ENCODE measurements at regions not wholly inside any gene's neighbourhood (a gene's known extent, or its start where the extent isn't known, plus 50 kb on each side); places are given as distances from the start of the nearest gene placed in this dataset.

- Histone ChIP-seq H3K79me2 (ENCODE audit: insufficient read depth, low read depth) (no peaks in the 10 kb centered on the region), H2AFZ (ENCODE audit: low read depth) (no peak overlapping the region), H3K9ac (no peak overlapping the region), H3K4me3 (IDR thresholded peaks at IDR 0.05; ENCODE audit: insufficient read depth, low read depth, low read length) (no peak overlapping the region), H3K4me2 (no peak overlapping the region), H4K20me1 (ENCODE audit: insufficient read depth) (no peaks in the 10 kb centered on the region), H3K4me1 (ENCODE audit: low read depth, poor library complexity, severe bottlenecking) (no peaks in the 10 kb centered on the region), H3K36me3 (ENCODE audit: insufficient read depth) (no peaks in the 10 kb centered on the region), H3K27ac (no peak overlapping the region), H3K27me3 (ENCODE audit: insufficient read depth, low read depth) (no peaks in the 10 kb centered on the region)
- TF ChIP-seq CTCF (conservative IDR thresholded peaks at IDR 0.05; ENCODE audit: low read depth, low read length): no peak
Observed at GRCh38 chr18:40215979-40216378, 1739.1 kb upstream of the PIK3C3 start.

GRCh38 chr18:40210696-40211095, 1744.3 kb upstream of the PIK3C3 start:
- Histone ChIP-seq H3K27me3 (ENCODE audit: insufficient read depth, low read depth) (no peaks in the 10 kb centered on the region), H3K4me1 (ENCODE audit: low read depth, poor library complexity, severe bottlenecking) (no peaks in the 10 kb centered on the region)
- no peak for TF ChIP-seq CTCF (conservative IDR thresholded peaks at IDR 0.05; ENCODE audit: low read depth, low read length)

GRCh38 chr18:40208958-40209357, 1746.1 kb upstream of the PIK3C3 start:
- Histone ChIP-seq H3K27ac (no peak overlapping the region), H4K20me1 (ENCODE audit: insufficient read depth) (no peaks in the 10 kb centered on the region), H3K4me3 (IDR thresholded peaks at IDR 0.05; ENCODE audit: insufficient read depth, low read depth, low read length) (no peak overlapping the region), H3K79me2 (ENCODE audit: insufficient read depth, low read depth) (no peaks in the 10 kb centered on the region), H3K4me2 (no peak overlapping the region), H2AFZ (ENCODE audit: low read depth) (no peak overlapping the region), H3K27me3 (ENCODE audit: insufficient read depth, low read depth) (no peaks in the 10 kb centered on the region), H3K9ac (no peak overlapping the region), H3K36me3 (ENCODE audit: insufficient read depth) (no peaks in the 10 kb centered on the region), H3K4me1 (ENCODE audit: low read depth, poor library complexity, severe bottlenecking) (no peaks in the 10 kb centered on the region)
- no peak for TF ChIP-seq CTCF (conservative IDR thresholded peaks at IDR 0.05; ENCODE audit: low read depth, low read length)

More at GRCh38 chr18:40210696-40211095, 1744.3 kb upstream of the PIK3C3 start:
- Histone ChIP-seq H3K9ac (no peak overlapping the region), H3K79me2 (ENCODE audit: insufficient read depth, low read depth) (no peaks in the 10 kb centered on the region), H3K4me3 (IDR thresholded peaks at IDR 0.05; ENCODE audit: insufficient read depth, low read depth, low read length) (no peak overlapping the region), H2AFZ (ENCODE audit: low read depth) (no peak overlapping the region), H3K4me2 (no peak overlapping the region), H4K20me1 (ENCODE audit: insufficient read depth) (no peaks in the 10 kb centered on the region), H3K36me3 (ENCODE audit: insufficient read depth) (no peaks in the 10 kb centered on the region), H3K27ac (no peak overlapping the region)

GRCh38 chr18:40197711-40198110, 1757.3 kb upstream of the PIK3C3 start:
- H3K36me3 ChIP-seq (ENCODE audit: insufficient read depth): no peaks in the 10 kb centered on the region
- no peak overlapping the region for H3K4me3 ChIP-seq (IDR thresholded peaks at IDR 0.05; ENCODE audit: insufficient read depth, low read depth, low read length)
- H3K4me1 ChIP-seq (ENCODE audit: low read depth, poor library complexity, severe bottlenecking): no peaks in the 10 kb centered on the region
- no peak overlapping the region for H3K27ac ChIP-seq
- H2AFZ ChIP-seq (ENCODE audit: low read depth): no peak overlapping the region
- no peak for TF ChIP-seq CTCF (conservative IDR thresholded peaks at IDR 0.05; ENCODE audit: low read depth, low read length)
- H3K4me2 ChIP-seq: no peak overlapping the region
- H3K79me2 ChIP-seq (ENCODE audit: insufficient read depth, low read depth): no peaks in the 10 kb centered on the region
- H3K27me3 ChIP-seq (ENCODE audit: insufficient read depth, low read depth): no peaks in the 10 kb centered on the region
- no peak overlapping the region for H3K9ac ChIP-seq
- no peaks in the 10 kb centered on the region for H4K20me1 ChIP-seq (ENCODE audit: insufficient read depth)
